GM12875 (cell line): ENCODE measurements at regions not wholly inside any gene's neighbourhood (a gene's known extent, or its start where the extent isn't known, plus 50 kb on each side); places are given as distances from the start of the nearest gene placed in this dataset.

ENCODE experiments used
- H3K4me3 ChIP-seq: one replicate; pipeline ENCODE4 v1.5.1; 2011; ENCODE audit warnings: low read depth, low read length, control low read depth
- CTCF ChIP-seq: IDR thresholded peaks from 2 replicates; pipeline ENCODE4 v1.5.1; 2011; ENCODE audit warnings: low read depth, mild to moderate bottlenecking, control low read depth, inconsistent platforms, low read length, moderate library complexity, borderline replicate concordance; ENCODE audit not compliant: insufficient read depth

- H3K4me3 ChIP-seq, result no peak overlapping the region
- no peak for TF ChIP-seq CTCF
Observed at GRCh38 chr4:155506745-155507144, 130.0 kb upstream of the MAP9 start.

GRCh38 chr4:155505321-155505720 lies 128.6 kb upstream of the MAP9 start:
- TF ChIP-seq CTCF, result no peak
- H3K4me3 ChIP-seq, result no peak overlapping the region

- H3K4me3 ChIP-seq, result no peak overlapping the region
- TF ChIP-seq CTCF, result no peak
Observed at GRCh38 chr4:155497306-155497705, 120.5 kb upstream of the MAP9 start.

- TF ChIP-seq CTCF, result no peak
Observed at GRCh38 chr4:155496294-155496626, 119.5 kb upstream of the MAP9 start.

GRCh38 chr4:155495572-155496293 lies 119.0 kb upstream of the MAP9 start:
- no peak overlapping the region for H3K4me3 ChIP-seq
- no peak for TF ChIP-seq CTCF

More at GRCh38 chr4:155496294-155496626, 119.5 kb upstream of the MAP9 start:
- H3K4me3 ChIP-seq, result no peak overlapping the region

- H3K4me3 ChIP-seq, result no peak overlapping the region
- no peak for TF ChIP-seq CTCF
Observed at GRCh38 chr4:155494037-155494718, 117.4 kb upstream of the MAP9 start.
